MM.1S (cell line): ENCODE measurements at regions not wholly inside any gene's neighbourhood (a gene's known extent, or its start where the extent isn't known, plus 50 kb on each side); places are given as distances from the start of the nearest gene placed in this dataset.

Experiments
- CTCF ChIP-seq: fragments of 300-600 bp; sonication (generic); IDR thresholded peaks from 2 replicates; pipeline ENCODE4 v1.5.1; 2016; ENCODE audit warnings: antibody characterized with exemption, low read length, mixed read lengths
- EZH2 ChIP-seq: fragments of 300-600 bp; sonication (generic); optimal IDR thresholded peaks from 2 replicates; pipeline ENCODE3; 2017; ENCODE audit warnings: low read depth, mild to moderate bottlenecking, antibody characterized with exemption, low read length, mixed read lengths

GRCh38 chr5:92912283-92912682, 668.7 kb downstream of the NR2F1-AS1 start:
- no peak for TF ChIP-seq CTCF
- no peak for TF ChIP-seq EZH2
